Breast epithelium (tissue), 3 donors: ENCODE measurements at regions not wholly inside any gene's neighbourhood (a gene's known extent, or its start where the extent isn't known, plus 50 kb on each side); places are given as distances from the start of the nearest gene placed in this dataset.

ENCODE experiments used
- POLR2AphosphoS5 ChIP-seq, 3 donors: sonication (generic); formaldehyde crosslinking; IDR thresholded peaks; one replicate each; pipeline ENCODE4 v1.6.1; 2017; ENCODE audit warnings: antibody characterized with exemption in 3 of 3
- TF ChIP-seq, protein P1 (sequence below), 3 donors: fragments of 450-650 bp; IDR thresholded peaks; one replicate each; pipeline ENCODE4 v1.5.1; 2016 to 2017; ENCODE audit warnings: antibody characterized with exemption in 3 of 3, mild to moderate bottlenecking in 3 of 3, moderate library complexity in 3 of 3

DNA sequence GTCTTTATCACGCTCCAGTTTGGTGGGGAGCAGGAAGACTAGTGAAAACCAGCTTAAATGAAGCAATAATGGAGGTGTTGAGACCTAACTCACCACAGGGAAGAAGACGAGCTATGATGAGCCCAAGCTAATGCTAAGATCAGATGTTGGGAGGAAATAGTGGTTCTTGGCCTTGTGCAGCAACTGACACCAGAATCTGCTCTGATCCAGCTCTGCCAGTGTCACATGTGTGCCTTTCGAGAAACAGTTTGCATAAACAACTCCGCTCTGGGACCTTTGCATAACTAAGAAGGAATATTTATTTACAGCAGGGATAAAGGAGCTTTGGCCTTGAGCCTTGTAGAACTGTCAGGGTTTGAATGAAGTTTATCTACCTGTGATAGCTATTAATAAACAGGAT, 369.4 kb upstream of the CCDC196 start:
- TF ChIP-seq, protein P1, sequence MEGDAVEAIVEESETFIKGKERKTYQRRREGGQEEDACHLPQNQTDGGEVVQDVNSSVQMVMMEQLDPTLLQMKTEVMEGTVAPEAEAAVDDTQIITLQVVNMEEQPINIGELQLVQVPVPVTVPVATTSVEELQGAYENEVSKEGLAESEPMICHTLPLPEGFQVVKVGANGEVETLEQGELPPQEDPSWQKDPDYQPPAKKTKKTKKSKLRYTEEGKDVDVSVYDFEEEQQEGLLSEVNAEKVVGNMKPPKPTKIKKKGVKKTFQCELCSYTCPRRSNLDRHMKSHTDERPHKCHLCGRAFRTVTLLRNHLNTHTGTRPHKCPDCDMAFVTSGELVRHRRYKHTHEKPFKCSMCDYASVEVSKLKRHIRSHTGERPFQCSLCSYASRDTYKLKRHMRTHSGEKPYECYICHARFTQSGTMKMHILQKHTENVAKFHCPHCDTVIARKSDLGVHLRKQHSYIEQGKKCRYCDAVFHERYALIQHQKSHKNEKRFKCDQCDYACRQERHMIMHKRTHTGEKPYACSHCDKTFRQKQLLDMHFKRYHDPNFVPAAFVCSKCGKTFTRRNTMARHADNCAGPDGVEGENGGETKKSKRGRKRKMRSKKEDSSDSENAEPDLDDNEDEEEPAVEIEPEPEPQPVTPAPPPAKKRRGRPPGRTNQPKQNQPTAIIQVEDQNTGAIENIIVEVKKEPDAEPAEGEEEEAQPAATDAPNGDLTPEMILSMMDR (IDR thresholded peaks at IDR 0.05) = no peak
- no peak for TF ChIP-seq POLR2AphosphoS5 (IDR thresholded peaks at IDR 0.05)
